Lower leg skin (tissue), 3 donors: ENCODE measurements at regions not wholly inside any gene's neighbourhood (a gene's known extent, or its start where the extent isn't known, plus 50 kb on each side); places are given as distances from the start of the nearest gene placed in this dataset.

Experiments
- CTCF ChIP-seq, 3 donors: fragments of 450-650 bp; IDR thresholded peaks; one replicate each; pipeline ENCODE4 v1.5.1; 2016; ENCODE audit warnings: antibody characterized with exemption in 3 of 3, mild to moderate bottlenecking in 3 of 3, moderate library complexity in 2 of 3
- POLR2A ChIP-seq, 2 donors: fragments of 450-650 bp; IDR thresholded peaks; one replicate each; pipeline ENCODE4 v1.6.1; 2016 to 2017; ENCODE audit warnings: antibody characterized with exemption in 2 of 2, mild to moderate bottlenecking in 1 of 2, moderate library complexity in 1 of 2

GRCh38 chr18:26708806-26709716 lies 156.4 kb downstream of the AQP4 start:
- TF ChIP-seq POLR2A (IDR thresholded peaks at IDR 0.05) (no peak), CTCF (IDR thresholded peaks at IDR 0.05) (no peak)
